Right lobe of liver (tissue), 6 donors: ENCODE measurements at regions not wholly inside any gene's neighbourhood (a gene's known extent, or its start where the extent isn't known, plus 50 kb on each side); places are given as distances from the start of the nearest gene placed in this dataset.

ENCODE experiments used
- ATAC-seq, 4 donors: fragments of 200-7000 bp; cut with Tn5 transposase; one replicate each; pipeline ENCODE4 v1.9.1; 2020; ENCODE audit warnings: mild to moderate bottlenecking in 4 of 4, moderate library complexity in 4 of 4
- DNase-seq, 3 donors: peaks; one replicate each; pipeline ENCODE4 v3.0.0-alpha.2; 2020
- H3K27ac ChIP-seq, 3 donors: fragments of 200-600 bp; one replicate each; pipeline ENCODE4 v1.8.0; 2022
- H3K27me3 ChIP-seq, 2 donors: fragments of 200-600 bp; one replicate each; pipeline ENCODE4 v1.8.0; 2022
- H3K36me3 ChIP-seq, 4 donors: fragments of 200-600 bp; sonication (generic) in 1 of 4; one replicate each; pipeline versions ENCODE4 v1.5.1 to v1.8.0; 2017 to 2022; ENCODE audit warnings: control low read depth in 1 of 4
- H3K4me1 ChIP-seq, 4 donors: fragments of 200-600 bp; sonication (generic) in 1 of 4; one replicate each; pipeline versions ENCODE4 v1.5.1 to v1.8.0; 2017 to 2022; ENCODE audit warnings: control low read depth in 1 of 4
- H3K4me3 ChIP-seq, 3 donors: fragments of 200-600 bp; one replicate each; pipeline ENCODE4 v1.8.0; 2022
- H3K9me3 ChIP-seq, 4 donors: fragments of 200-600 bp; sonication (generic) in 1 of 4; one replicate each; pipeline versions ENCODE4 v1.5.1 to v1.8.0; 2017 to 2022; ENCODE audit warnings: control low read depth in 1 of 4
- CTCF ChIP-seq, 4 donors: fragments of 200-600 bp in 3 of 4; fragments of 450-650 bp in 1 of 4; IDR thresholded peaks; one replicate each; pipeline versions ENCODE4 v1.5.1 to v1.8.0; 2016 to 2022; ENCODE audit warnings: antibody characterized with exemption in 4 of 4, mild to moderate bottlenecking in 2 of 4
- POLR2A ChIP-seq: fragments of 450-650 bp; IDR thresholded peaks from one replicate; pipeline ENCODE4 v1.6.1; 2017; ENCODE audit warnings: antibody characterized with exemption, mild to moderate bottlenecking
- WGBS: methylation state at CpG from one replicate; pipeline ENCODE4 v1.1.6; 2018; ENCODE audit warnings: low coverage, low lambda C conversion rate; ENCODE audit not compliant: insufficient coverage; ENCODE audit errors: missing lambda C conversion rate; 5-methylcytosine and 5-hydroxymethylcytosine counted together
- intact Hi-C, 2 donors: fragments of 100-400 bp; cut with DNase I; formaldehyde crosslinking; loops; one replicate each; pipeline versions ENCODE4 v1.11.2 to v1.14.1; 2022
- donor health status: DM: no; HTN: yes; CAD: no.
- donor health status: DM: no; HTN: no; CAD: no.
- donor health status: DM: no; HTN: no; CAD: no.
- donor health status: DM: no; HTN: yes; CAD: no.
- donor health status: DM: no; HTN: yes; CAD: no.

GRCh38 chrX:49748211-49748956 is 52.6 kb upstream of the PAGE1 start:
- H3K4me3 ChIP-seq: no peak overlapping the region
- peak in 1 of 4 donors; percentile 75 for ATAC-seq
- H3K4me1 ChIP-seq: no peaks in the 10 kb centered on the region
- no peaks in the 10 kb centered on the region for H3K9me3 ChIP-seq
- intact Hi-C loops: no loop called here
- H3K27me3 ChIP-seq: peaks cover 0 to 11% of the 10 kb centered on the region in 2 donors
- H3K36me3 ChIP-seq: no peaks in the 10 kb centered on the region
- H3K27ac ChIP-seq: no peak overlapping the region
- TF ChIP-seq CTCF (IDR thresholded peaks at IDR 0.05): no peak
- no peak for TF ChIP-seq POLR2A
- no peak for DNase-seq
- WGBS: 3% methylated on average over 2 of the region's 2 CpGs

- Histone ChIP-seq H3K4me1 (no peaks in the 10 kb centered on the region), H3K4me3 (no peak overlapping the region), H3K9me3 (no peaks in the 10 kb centered on the region), H3K36me3 (no peaks in the 10 kb centered on the region), H3K27ac (no peak overlapping the region), H3K27me3 (peaks cover 0 to 11% of the 10 kb centered on the region in 2 donors)
- intact Hi-C loops: no loop called here
- DNase-seq (no peak), ATAC-seq (no peak)
- TF ChIP-seq POLR2A (no peak), CTCF (IDR thresholded peaks at IDR 0.05) (no peak)
- 50% methylated on average over 1 of the region's 1 CpG for WGBS
These were observed 50.5 kb upstream of the PAGE1 start for GRCh38 chrX:49746306-49746705.
